Brain microvascular endothelial cell (primary cell): ENCODE measurements at regions not wholly inside any gene's neighbourhood (a gene's known extent, or its start where the extent isn't known, plus 50 kb on each side); places are given as distances from the start of the nearest gene placed in this dataset.

Experiments
- DNase-seq: peaks from one replicate; pipeline ENCODE4 v3.0.0-alpha.2; 2020
- H3K27ac ChIP-seq: fragments of 250-450 bp; sonication (Bioruptor Pico); 2 replicates; pipeline ENCODE4 v1.5.1; 2020; ENCODE audit warnings: mild to moderate bottlenecking, moderate library complexity
- H3K27me3 ChIP-seq: fragments of 250-450 bp; sonication (Bioruptor Pico); replicated peaks from 2 replicates; pipeline ENCODE4 v1.5.1; 2020; ENCODE audit warnings: mild to moderate bottlenecking
- H3K36me3 ChIP-seq: fragments of 250-450 bp; sonication (Bioruptor Pico); replicated peaks from 2 replicates; pipeline ENCODE4 v1.5.1; 2020; ENCODE audit warnings: mild to moderate bottlenecking
- H3K4me3 ChIP-seq: 2 replicates; pipeline ENCODE4 v1.5.1; 2011; ENCODE audit warnings: low read depth, mild to moderate bottlenecking, control low read depth, low read length, moderate library complexity
- in situ Hi-C: cut with HindIII; loops from 2 replicates; pipeline ENCODE4 v1.10.0; 2017; ENCODE audit warnings: low sequenced_read_pairs, low pct_ligation_motif_present
- TF ChIP-seq, protein P1 (sequence below): IDR thresholded peaks from 2 replicates; pipeline ENCODE4 v1.5.1; 2011; ENCODE audit warnings: low read depth, mild to moderate bottlenecking, moderate library complexity, low read length, control low read depth, inconsistent platforms; ENCODE audit errors: missing control alignments

DNA sequence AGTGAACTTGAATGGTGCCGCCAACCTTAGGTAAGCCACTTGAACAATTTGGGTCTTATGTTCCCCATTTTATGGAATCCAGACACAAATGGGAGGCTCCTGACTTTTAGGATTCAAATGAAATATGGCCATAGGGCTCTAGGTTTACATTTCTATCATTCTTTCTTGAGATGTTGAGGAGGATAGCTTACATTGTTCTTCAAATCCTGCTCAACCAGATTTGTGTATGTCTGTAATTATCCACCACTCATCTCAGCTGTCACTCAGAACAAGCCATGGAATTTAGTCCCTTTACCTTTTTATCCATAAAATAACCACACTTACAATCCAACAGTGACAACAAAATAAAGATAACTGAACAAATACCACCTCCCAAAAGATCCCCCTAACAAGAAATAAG is 682.9 kb upstream of the PTBP2 start:
- Histone ChIP-seq H3K27me3 (no peaks in the 10 kb centered on the region), H3K36me3 (no peaks in the 10 kb centered on the region), H3K27ac (no peak overlapping the region), H3K4me3 (no peak overlapping the region)
- TF ChIP-seq, protein P1, sequence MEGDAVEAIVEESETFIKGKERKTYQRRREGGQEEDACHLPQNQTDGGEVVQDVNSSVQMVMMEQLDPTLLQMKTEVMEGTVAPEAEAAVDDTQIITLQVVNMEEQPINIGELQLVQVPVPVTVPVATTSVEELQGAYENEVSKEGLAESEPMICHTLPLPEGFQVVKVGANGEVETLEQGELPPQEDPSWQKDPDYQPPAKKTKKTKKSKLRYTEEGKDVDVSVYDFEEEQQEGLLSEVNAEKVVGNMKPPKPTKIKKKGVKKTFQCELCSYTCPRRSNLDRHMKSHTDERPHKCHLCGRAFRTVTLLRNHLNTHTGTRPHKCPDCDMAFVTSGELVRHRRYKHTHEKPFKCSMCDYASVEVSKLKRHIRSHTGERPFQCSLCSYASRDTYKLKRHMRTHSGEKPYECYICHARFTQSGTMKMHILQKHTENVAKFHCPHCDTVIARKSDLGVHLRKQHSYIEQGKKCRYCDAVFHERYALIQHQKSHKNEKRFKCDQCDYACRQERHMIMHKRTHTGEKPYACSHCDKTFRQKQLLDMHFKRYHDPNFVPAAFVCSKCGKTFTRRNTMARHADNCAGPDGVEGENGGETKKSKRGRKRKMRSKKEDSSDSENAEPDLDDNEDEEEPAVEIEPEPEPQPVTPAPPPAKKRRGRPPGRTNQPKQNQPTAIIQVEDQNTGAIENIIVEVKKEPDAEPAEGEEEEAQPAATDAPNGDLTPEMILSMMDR = no peak
- in situ Hi-C loops = no loop called here
- no peak for DNase-seq

DNA sequence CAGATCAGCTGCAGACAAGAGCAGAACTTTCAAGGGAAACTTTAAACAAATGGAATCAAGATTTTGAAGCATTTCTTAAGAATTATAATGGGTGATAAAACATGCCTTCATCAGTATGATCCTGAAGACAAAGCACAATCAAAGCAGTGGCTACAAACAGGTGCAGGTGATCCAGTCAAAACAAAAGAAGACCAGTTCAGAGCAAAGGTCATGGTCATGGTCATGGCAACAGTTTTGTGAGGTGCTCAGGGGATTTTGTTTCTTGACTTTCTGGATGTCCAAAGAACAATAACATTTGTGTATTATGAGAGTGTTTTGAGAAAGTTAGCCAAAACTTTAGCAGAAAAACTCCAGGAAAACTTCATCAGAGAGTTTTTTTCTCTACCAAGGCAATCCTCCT is 681.7 kb upstream of the PTBP2 start:
- Histone ChIP-seq H3K36me3 (no peaks in the 10 kb centered on the region), H3K4me3 (no peak overlapping the region), H3K27me3 (no peaks in the 10 kb centered on the region), H3K27ac (no peak overlapping the region)
- no peak for DNase-seq
- TF ChIP-seq, protein P1 = no peak
- in situ Hi-C loops = no loop called here

DNA sequence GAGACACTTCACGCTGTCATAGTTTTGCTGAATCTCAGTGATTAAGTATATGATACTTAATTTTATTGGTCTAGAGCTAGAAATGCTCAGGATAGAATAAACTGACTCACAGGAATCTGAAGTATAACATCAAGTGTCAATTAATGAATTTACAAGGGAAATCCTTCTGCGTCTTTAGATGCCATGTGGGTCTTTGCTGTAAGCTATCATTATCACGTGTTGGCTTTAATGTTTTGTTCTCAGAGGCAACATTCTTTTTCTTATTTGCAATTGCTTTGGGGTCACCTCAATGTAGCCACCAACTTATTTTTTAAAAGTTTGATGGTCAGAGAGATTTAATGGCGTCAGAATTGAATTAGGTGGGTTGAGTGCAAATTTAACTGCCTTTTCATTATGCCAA is 680.1 kb upstream of the PTBP2 start:
- Histone ChIP-seq H3K27me3 (no peaks in the 10 kb centered on the region), H3K27ac (no peak overlapping the region), H3K4me3 (no peak overlapping the region), H3K36me3 (no peaks in the 10 kb centered on the region)
- DNase-seq = no peak
- in situ Hi-C loops = no loop called here
- TF ChIP-seq, protein P1 = no peak

DNA sequence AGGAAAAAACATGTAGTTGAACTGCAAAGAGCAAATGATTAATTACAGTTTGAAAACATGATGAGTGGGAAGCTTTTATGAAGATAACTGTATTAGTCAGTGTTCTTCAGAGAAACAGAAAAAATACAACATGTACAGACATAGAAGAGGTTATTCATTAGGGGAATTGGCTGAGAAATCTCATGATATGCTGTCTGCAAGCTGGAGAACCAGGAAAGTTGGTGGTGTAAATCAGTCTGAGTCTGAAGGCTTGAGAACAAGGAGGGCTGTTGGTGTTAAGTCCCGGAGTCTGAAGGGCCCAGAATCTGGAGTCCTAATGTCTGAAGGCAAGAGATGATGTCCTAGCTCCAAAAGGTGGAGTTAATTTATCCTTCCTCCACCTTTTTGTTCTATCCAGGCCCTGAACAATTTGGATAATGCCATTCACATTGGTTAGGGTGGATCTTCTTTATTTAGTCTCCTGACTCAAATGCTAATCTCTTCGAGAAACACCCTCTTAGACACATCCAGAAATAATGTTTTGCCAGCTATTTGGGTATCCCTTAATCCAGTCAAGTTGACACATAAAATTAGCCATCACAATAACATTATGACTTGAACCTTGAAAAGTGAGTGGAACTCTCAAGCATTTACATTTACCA is 672.9 kb upstream of the PTBP2 start:
- Histone ChIP-seq H3K27ac (no peak overlapping the region), H3K27me3 (no peaks in the 10 kb centered on the region), H3K4me3 (no peak overlapping the region), H3K36me3 (no peaks in the 10 kb centered on the region)
- in situ Hi-C loops = no loop called here
- TF ChIP-seq, protein P1 = no peak
- no peak for DNase-seq

DNA sequence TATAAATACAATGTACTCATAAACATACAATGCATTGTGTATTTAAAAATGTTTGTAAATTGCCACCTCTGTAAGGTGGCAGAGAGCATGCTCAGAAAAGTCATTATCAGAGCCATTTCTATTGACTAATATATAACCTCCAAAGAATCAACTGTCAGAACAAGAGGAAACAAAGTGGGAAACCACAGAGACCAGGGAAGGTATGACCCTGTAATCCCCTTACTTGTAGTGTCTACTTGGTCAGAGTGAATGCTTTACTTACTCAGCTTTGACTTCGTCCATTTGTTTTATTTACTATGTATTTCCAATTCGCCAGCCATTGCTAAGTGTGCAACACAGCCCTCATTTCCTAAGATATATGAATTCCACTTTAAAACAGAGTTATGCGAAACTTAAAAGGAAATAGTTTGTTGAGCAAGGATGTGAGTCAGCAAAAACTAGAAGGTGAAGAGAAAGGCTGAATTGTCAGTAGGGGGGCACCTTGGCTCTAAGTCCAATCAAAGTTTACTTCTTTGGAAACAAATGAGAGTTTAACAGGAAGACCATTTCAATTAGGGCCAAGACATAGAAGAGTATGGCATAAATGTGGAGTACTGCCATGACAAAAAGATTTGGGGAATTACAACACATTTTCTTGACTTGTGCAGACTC is 671.7 kb upstream of the PTBP2 start:
- TF ChIP-seq, protein P1 = no peak
- DNase-seq = no peak
- Histone ChIP-seq H3K27ac (no peak overlapping the region), H3K36me3 (no peaks in the 10 kb centered on the region), H3K4me3 (no peak overlapping the region), H3K27me3 (no peaks in the 10 kb centered on the region)
- in situ Hi-C loops = no loop called here

DNA sequence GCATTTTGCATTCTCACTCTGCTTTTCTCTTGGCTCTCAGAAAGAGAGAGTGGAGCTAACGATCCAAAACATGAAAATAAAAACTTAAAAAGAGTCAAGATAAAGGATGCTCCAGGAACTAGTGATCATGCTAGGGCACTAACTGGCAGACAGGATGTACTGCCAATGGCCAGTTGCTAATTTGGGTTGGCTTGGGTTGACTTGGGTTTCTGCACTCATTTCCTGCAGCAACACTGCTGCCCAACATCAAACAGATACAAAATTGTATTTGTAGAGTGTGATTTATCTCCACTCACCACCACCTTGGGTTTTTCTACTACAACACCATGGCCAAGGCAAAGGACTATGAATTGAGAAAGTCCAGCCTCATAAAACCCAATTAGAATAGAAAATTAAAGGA is 662.3 kb upstream of the PTBP2 start:
- no peak overlapping the region for H3K27ac ChIP-seq
- H3K4me3 ChIP-seq = no peak overlapping the region
- H3K36me3 ChIP-seq = no peaks in the 10 kb centered on the region
- H3K27me3 ChIP-seq = no peaks in the 10 kb centered on the region
- DNase-seq = no peak
- in situ Hi-C loops = no loop called here
- TF ChIP-seq, protein P1 = no peak
